Activated T-helper 2 cell treated with anti-CD3 and anti-CD28 coated beads, Interferon-gamma antibody, Interleukin-2, Interleukin-4, amounts not matched to agents 10 μg/mL and 5 μg/mL and 100 μg/mL, durations not matched to agents 14 hours and 24 hours and 36 hours (primary cell): ENCODE measurements at regions not wholly inside any gene's neighbourhood (a gene's known extent, or its start where the extent isn't known, plus 50 kb on each side); places are given as distances from the start of the nearest gene placed in this dataset.

Experiments
- DNase-seq: peaks from one replicate; pipeline ENCODE4 v3.0.0; 2021; ENCODE audit warnings: low spot score
- H3K27ac Mint-ChIP-seq: one replicate; pipeline ENCODE4 v1.8.0; 2021; ENCODE audit warnings: mixed read lengths
- H3K27me3 Mint-ChIP-seq: one replicate; pipeline ENCODE4 v1.8.0; 2021; ENCODE audit warnings: low read depth, mixed read lengths
- H3K36me3 Mint-ChIP-seq: one replicate; pipeline ENCODE4 v1.8.0; 2021; ENCODE audit warnings: low read depth, mixed read lengths
- H3K4me1 Mint-ChIP-seq: one replicate; pipeline ENCODE4 v1.8.0; 2021; ENCODE audit warnings: low read depth, mixed read lengths
- H3K4me3 Mint-ChIP-seq: one replicate; pipeline ENCODE4 v1.8.0; 2021; ENCODE audit warnings: low read depth, mild to moderate bottlenecking, moderate library complexity, mixed read lengths
- H3K9me3 Mint-ChIP-seq: one replicate; pipeline ENCODE4 v1.8.0; 2021; ENCODE audit warnings: mixed read lengths
- intact Hi-C: fragments of 100-400 bp; cut with micrococcal nuclease; formaldehyde crosslinking; loops from one replicate; pipeline ENCODE4 v1.15.1; 2023

DNA sequence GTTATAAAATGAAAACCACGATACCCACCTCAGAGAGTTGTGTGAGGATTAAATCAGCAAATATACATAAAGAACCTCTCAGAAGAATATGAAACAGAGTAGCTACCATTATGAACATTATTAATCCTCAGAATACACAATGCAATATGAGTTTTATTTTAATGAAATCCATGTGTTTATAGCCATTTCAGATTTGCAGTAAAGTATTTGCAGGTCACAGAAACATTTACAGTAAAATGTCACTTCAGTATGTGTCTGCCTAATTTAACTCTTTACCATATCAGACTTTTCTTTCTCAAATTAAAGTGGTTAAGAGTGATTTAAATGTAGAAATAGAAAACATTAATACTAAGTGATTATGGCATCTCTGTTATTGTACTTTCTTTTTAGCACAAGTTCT lies 365.2 kb upstream of the MPDZ start:
- H3K27me3 Mint-ChIP-seq: no peaks in the 10 kb centered on the region
- intact Hi-C loops: no loop called here

GRCh38 chr9:13642646-13643045 lies 363.2 kb upstream of the MPDZ start:
- intact Hi-C loops: no loop called here
- Mint-ChIP-seq H3K4me1 (no peaks in the 10 kb centered on the region), H3K36me3 (no peaks in the 10 kb centered on the region), H3K27ac (no peak overlapping the region), H3K4me3 (no peak overlapping the region), H3K9me3 (peaks cover 16% of the 10 kb centered on the region), H3K27me3 (no peaks in the 10 kb centered on the region)
- no peak for DNase-seq

More for the DNA sequence above, 365.2 kb upstream of the MPDZ start:
- H3K9me3 Mint-ChIP-seq: peaks cover 8% of the 10 kb centered on the region
- H3K4me3 Mint-ChIP-seq: no peak overlapping the region
- no peaks in the 10 kb centered on the region for H3K4me1 Mint-ChIP-seq
- H3K27ac Mint-ChIP-seq: no peak overlapping the region
- H3K36me3 Mint-ChIP-seq: no peaks in the 10 kb centered on the region
- no peak for DNase-seq

GRCh38 chr9:13629067-13629466 lies 349.6 kb upstream of the MPDZ start:
- H3K9me3 Mint-ChIP-seq: peaks cover 60% of the 10 kb centered on the region
- no peaks in the 10 kb centered on the region for H3K36me3 Mint-ChIP-seq
- DNase-seq: no peak
- H3K27me3 Mint-ChIP-seq: no peaks in the 10 kb centered on the region
- H3K27ac Mint-ChIP-seq: no peak overlapping the region
- no peak overlapping the region for H3K4me3 Mint-ChIP-seq
- intact Hi-C loops: no loop called here
- no peaks in the 10 kb centered on the region for H3K4me1 Mint-ChIP-seq

DNA sequence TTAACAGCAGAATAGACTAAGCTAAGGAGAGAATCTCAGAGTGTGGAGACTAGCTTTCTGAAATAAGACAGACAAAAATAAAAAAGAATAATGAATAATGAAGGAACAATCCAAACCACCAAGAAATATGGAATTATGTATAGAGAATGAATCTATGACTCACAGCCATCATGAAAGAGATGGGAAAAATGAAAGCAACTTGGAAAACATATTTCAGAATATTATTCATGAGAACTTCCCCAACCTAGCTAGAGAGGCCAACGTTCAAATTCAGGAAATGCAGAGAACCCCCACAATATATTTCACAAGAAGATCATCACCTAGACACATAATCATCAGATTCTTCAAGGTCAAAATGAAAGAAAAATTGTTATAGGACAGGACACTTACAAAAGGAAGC lies 349.0 kb upstream of the MPDZ start:
- H3K4me3 Mint-ChIP-seq: no peak overlapping the region
- H3K27ac Mint-ChIP-seq: no peak overlapping the region

DNA sequence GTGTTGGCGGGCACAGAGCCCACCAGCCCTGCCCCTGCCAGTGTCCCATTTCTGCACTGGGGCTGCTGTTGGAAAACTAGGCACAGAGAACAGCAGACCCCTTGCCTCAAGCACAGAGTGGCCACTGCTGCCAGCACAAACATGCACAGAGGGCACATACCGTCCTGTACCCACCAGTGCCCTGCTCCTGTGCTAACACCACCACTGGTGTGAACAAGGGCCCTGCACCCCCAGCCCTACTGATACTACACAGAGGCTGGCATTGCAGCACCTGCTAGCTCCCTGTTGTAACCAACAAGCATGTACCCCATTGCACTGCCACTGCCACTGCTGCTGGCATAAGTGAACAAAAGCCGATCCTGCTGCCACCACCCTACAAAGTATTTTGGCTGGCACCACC lies 348.0 kb upstream of the MPDZ start:
- DNase-seq: no peak
- intact Hi-C loops: no loop called here
- no peaks in the 10 kb centered on the region for H3K4me1 Mint-ChIP-seq
- peaks cover 47% of the 10 kb centered on the region for H3K9me3 Mint-ChIP-seq
- H3K4me3 Mint-ChIP-seq: no peak overlapping the region
- no peaks in the 10 kb centered on the region for H3K36me3 Mint-ChIP-seq
- H3K27ac Mint-ChIP-seq: no peak overlapping the region
- H3K27me3 Mint-ChIP-seq: no peaks in the 10 kb centered on the region

More for the DNA sequence above, 349.0 kb upstream of the MPDZ start:
- no peaks in the 10 kb centered on the region for H3K36me3 Mint-ChIP-seq
- H3K4me1 Mint-ChIP-seq: no peaks in the 10 kb centered on the region
- no peak for DNase-seq
- peaks cover 55% of the 10 kb centered on the region for H3K9me3 Mint-ChIP-seq
- no peaks in the 10 kb centered on the region for H3K27me3 Mint-ChIP-seq
- intact Hi-C loops: no loop called here

- H3K4me3 Mint-ChIP-seq: no peak overlapping the region
- H3K27me3 Mint-ChIP-seq: no peaks in the 10 kb centered on the region
- peaks cover 46% of the 10 kb centered on the region for H3K9me3 Mint-ChIP-seq
- no peaks in the 10 kb centered on the region for H3K4me1 Mint-ChIP-seq
- H3K36me3 Mint-ChIP-seq: no peaks in the 10 kb centered on the region
- intact Hi-C loops: no loop called here
- no peak overlapping the region for H3K27ac Mint-ChIP-seq
- no peak for DNase-seq
Observed at GRCh38 chr9:13627071-13627470, 347.6 kb upstream of the MPDZ start.

GRCh38 chr9:13626601-13627000 lies 347.1 kb upstream of the MPDZ start:
- no peak for DNase-seq
- intact Hi-C loops: no loop called here
- no peaks in the 10 kb centered on the region for H3K36me3 Mint-ChIP-seq
- H3K4me3 Mint-ChIP-seq: no peak overlapping the region
- no peak overlapping the region for H3K27ac Mint-ChIP-seq
- H3K27me3 Mint-ChIP-seq: no peaks in the 10 kb centered on the region
- peaks cover 41% of the 10 kb centered on the region for H3K9me3 Mint-ChIP-seq
- H3K4me1 Mint-ChIP-seq: no peaks in the 10 kb centered on the region

GRCh38 chr9:13621872-13622564 lies 342.5 kb upstream of the MPDZ start:
- intact Hi-C loops: no loop called here

GRCh38 chr9:13616491-13617035 lies 337.1 kb upstream of the MPDZ start:
- DNase-seq: no peak
- H3K9me3 Mint-ChIP-seq: peaks cover 9% of the 10 kb centered on the region
- H3K4me1 Mint-ChIP-seq: no peaks in the 10 kb centered on the region
- H3K27me3 Mint-ChIP-seq: no peaks in the 10 kb centered on the region
- no peaks in the 10 kb centered on the region for H3K36me3 Mint-ChIP-seq
- H3K27ac Mint-ChIP-seq: no peak overlapping the region
- intact Hi-C loops: no loop called here
- no peak overlapping the region for H3K4me3 Mint-ChIP-seq

More at GRCh38 chr9:13621872-13622564, 342.5 kb upstream of the MPDZ start:
- Mint-ChIP-seq H3K4me3 (no peak overlapping the region), H3K27ac (no peak overlapping the region), H3K27me3 (no peaks in the 10 kb centered on the region), H3K4me1 (no peaks in the 10 kb centered on the region), H3K9me3 (peaks cover 10% of the 10 kb centered on the region), H3K36me3 (no peaks in the 10 kb centered on the region)
- DNase-seq: no peak

DNA sequence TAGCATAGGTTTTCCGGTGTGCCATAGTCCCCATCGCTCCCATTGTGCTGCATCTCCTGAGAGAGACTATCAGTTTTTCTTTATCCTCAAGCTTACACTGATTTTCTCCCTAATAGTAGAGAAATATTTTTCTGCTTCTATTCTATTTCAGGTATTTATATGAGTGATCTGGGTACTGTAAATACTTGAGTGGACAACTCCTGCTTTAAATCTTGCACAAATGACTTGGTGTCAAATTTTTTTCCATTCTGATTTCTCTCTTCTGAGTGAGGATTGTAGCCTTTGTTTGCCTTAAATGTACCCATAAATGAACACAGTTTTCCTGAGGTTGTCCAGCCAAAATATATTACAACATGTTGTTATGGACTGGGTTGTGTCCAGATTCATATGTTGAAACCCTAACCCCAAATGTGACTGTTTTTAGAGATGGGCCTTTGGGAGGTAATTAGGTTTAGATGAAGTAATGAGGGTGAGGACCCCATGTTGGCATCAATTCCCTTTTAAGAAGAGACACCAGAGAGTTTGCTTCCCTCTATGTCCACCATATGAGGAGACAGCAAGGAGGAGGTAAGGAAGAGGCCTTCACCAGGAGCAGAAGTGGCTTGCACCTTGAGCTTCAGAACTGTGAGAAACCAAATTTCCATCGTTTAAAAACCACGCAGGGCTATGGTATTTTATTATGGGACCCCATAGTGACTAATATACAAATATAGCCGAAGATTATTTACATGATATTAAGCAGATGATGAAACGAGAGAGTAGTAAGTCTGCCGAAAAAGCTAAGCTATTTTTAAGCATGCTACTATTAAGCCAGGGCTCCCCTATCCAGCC lies 336.4 kb upstream of the MPDZ start:
- no peak for DNase-seq

GRCh38 chr9:13614060-13614459 lies 334.6 kb upstream of the MPDZ start:
- Mint-ChIP-seq H3K4me1 (no peaks in the 10 kb centered on the region), H3K27ac (no peak overlapping the region), H3K9me3 (peaks cover 9% of the 10 kb centered on the region), H3K36me3 (no peaks in the 10 kb centered on the region), H3K27me3 (no peaks in the 10 kb centered on the region), H3K4me3 (no peak overlapping the region)
- intact Hi-C loops: no loop called here
- DNase-seq: no peak

More for the DNA sequence above, 336.4 kb upstream of the MPDZ start:
- no peak overlapping the region for H3K4me3 Mint-ChIP-seq
- H3K27me3 Mint-ChIP-seq: no peaks in the 10 kb centered on the region
- intact Hi-C loops: no loop called here
- H3K4me1 Mint-ChIP-seq: no peaks in the 10 kb centered on the region
- H3K9me3 Mint-ChIP-seq: peaks cover 9% of the 10 kb centered on the region
- H3K36me3 Mint-ChIP-seq: no peaks in the 10 kb centered on the region
- H3K27ac Mint-ChIP-seq: no peak overlapping the region

DNA sequence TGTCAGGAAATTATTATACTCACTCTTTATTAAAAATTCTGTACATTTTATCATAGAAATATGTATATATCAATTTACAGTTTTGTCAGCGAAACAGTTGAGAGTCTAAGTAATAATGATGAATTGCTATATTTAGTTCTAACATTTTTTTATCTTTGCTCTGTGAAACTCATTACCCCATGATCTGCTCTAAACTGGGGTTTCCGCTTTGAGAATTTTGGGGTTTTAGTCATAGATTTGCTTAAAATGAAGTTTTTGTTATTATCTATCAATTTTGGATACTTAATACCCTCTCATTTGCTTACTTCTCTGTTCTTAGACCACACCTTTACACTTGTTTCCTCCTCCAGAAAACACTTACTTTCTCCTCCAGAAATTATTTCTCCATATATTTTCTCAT lies 333.8 kb upstream of the MPDZ start:
- intact Hi-C loops: no loop called here
- no peak overlapping the region for H3K4me3 Mint-ChIP-seq

GRCh38 chr9:13608451-13608850 lies 329.0 kb upstream of the MPDZ start:
- intact Hi-C loops: no loop called here
- Mint-ChIP-seq H3K9me3 (peaks cover 6% of the 10 kb centered on the region), H3K4me1 (no peaks in the 10 kb centered on the region), H3K36me3 (no peaks in the 10 kb centered on the region), H3K4me3 (no peak overlapping the region), H3K27ac (no peak overlapping the region), H3K27me3 (no peaks in the 10 kb centered on the region)
- no peak for DNase-seq

More for the DNA sequence above, 333.8 kb upstream of the MPDZ start:
- no peak for DNase-seq
- Mint-ChIP-seq H3K4me1 (no peaks in the 10 kb centered on the region), H3K27ac (no peak overlapping the region), H3K9me3 (peaks cover 9% of the 10 kb centered on the region), H3K27me3 (no peaks in the 10 kb centered on the region), H3K36me3 (no peaks in the 10 kb centered on the region)
